CD4-positive, alpha-beta memory T cell (primary cell): ENCODE measurements at regions not wholly inside any gene's neighbourhood (a gene's known extent, or its start where the extent isn't known, plus 50 kb on each side); places are given as distances from the start of the nearest gene placed in this dataset.
A peak's percentile ranks its signal among the peaks of the same experiment; 100 is the strongest.
"Not testable (repeated sequence)": the region's sequence is repeated elsewhere in the genome, so short reads cannot be mapped to it uniquely, and the experiment has no call there.

Source experiments
- CTCF ChIA-PET: fragments of 350-600 bp; sonication (Branson Sonifier 250); formaldehyde crosslinking; loops from one replicate; lab custom pipeline; 2021; ENCODE audit warnings: inconsistent platforms; ENCODE audit not compliant: partially characterized antibody; lab: Charles Lee
- POLR2A ChIA-PET: fragments of 350-600 bp; sonication (Branson Sonifier 250); formaldehyde crosslinking; loops from one replicate; lab custom pipeline; 2021; ENCODE audit not compliant: partially characterized antibody; lab: Charles Lee
- DNase-seq, 5 donors: peaks; one replicate each; pipeline versions ENCODE4 v3.0.0 to v3.0.0-alpha.2; 2020 to 2022; ENCODE audit warnings: mixed read lengths in 1 of 5
- H3K27ac ChIP-seq: one replicate; pipeline ENCODE4 v1.7.0; 2013; ENCODE audit warnings: low read depth, low read length
- H3K27me3 ChIP-seq: 2 replicates; pipeline ENCODE4 v1.7.0; 2013; ENCODE audit warnings: mild to moderate bottlenecking, low read length, moderate library complexity; ENCODE audit not compliant: insufficient read depth
- H3K36me3 ChIP-seq: 2 replicates; pipeline ENCODE4 v1.7.0; 2013; ENCODE audit warnings: mild to moderate bottlenecking, low read length, moderate library complexity; ENCODE audit not compliant: insufficient read depth
- H3K4me1 ChIP-seq: 2 replicates; pipeline ENCODE4 v1.7.0; 2013; ENCODE audit warnings: mild to moderate bottlenecking, low read length, moderate library complexity; ENCODE audit not compliant: insufficient read depth
- H3K4me3 ChIP-seq, 2 donors: one replicate each; pipeline ENCODE4 v1.7.0; 2013; ENCODE audit warnings: low read length in 2 of 2, mild to moderate bottlenecking in 1 of 2
- H3K9me3 ChIP-seq, 2 donors: one replicate each; pipeline ENCODE4 v1.7.0; 2013; ENCODE audit warnings: low read length in 2 of 2, control low read depth in 1 of 2; ENCODE audit not compliant: control insufficient read depth in 1 of 2
- H3K27ac Mint-ChIP-seq, 7 donors: one replicate each; pipeline ENCODE4 v1.8.0; 2020 to 2021; ENCODE audit warnings: mixed read lengths in 7 of 7, mild to moderate bottlenecking in 6 of 7, inconsistent platforms in 3 of 7, moderate library complexity in 3 of 7
- H3K27me3 Mint-ChIP-seq, 2 donors: one replicate each; pipeline ENCODE4 v1.8.0; 2020 to 2021; ENCODE audit warnings: mixed read lengths in 2 of 2
- H3K36me3 Mint-ChIP-seq, 2 donors: one replicate each; pipeline ENCODE4 v1.8.0; 2020 to 2021; ENCODE audit warnings: mixed read lengths in 2 of 2, inconsistent platforms in 1 of 2, mild to moderate bottlenecking in 1 of 2
- H3K4me1 Mint-ChIP-seq, 4 donors: one replicate each; pipeline ENCODE4 v1.8.0; 2020 to 2021; ENCODE audit warnings: mixed read lengths in 4 of 4, mild to moderate bottlenecking in 1 of 4
- H3K4me3 Mint-ChIP-seq, 8 donors: one replicate each; pipeline ENCODE4 v1.8.0; 2020 to 2021; ENCODE audit warnings: mixed read lengths in 8 of 8, mild to moderate bottlenecking in 7 of 8, moderate library complexity in 6 of 8, inconsistent platforms in 3 of 8
- H3K9me3 Mint-ChIP-seq, 8 donors: one replicate each; pipeline ENCODE4 v1.8.0; 2020 to 2021; ENCODE audit warnings: mixed read lengths in 8 of 8, mild to moderate bottlenecking in 5 of 8, inconsistent platforms in 3 of 8, moderate library complexity in 1 of 8
- intact Hi-C: fragments of 100-400 bp; cut with micrococcal nuclease; formaldehyde crosslinking; loops from one replicate; pipeline ENCODE4 v1.15.1; 2023

GRCh38 chr7:85262891-85263290 is 76.0 kb upstream of the SEMA3D start:
- H3K27ac Mint-ChIP-seq: no peak overlapping the region
- H3K27me3 Mint-ChIP-seq: no peaks in the 10 kb centered on the region
- Histone ChIP-seq H3K4me1 (no peaks in the 10 kb centered on the region), H3K4me3 (no peak overlapping the region), H3K36me3 (no peaks in the 10 kb centered on the region), H3K27me3 (no peaks in the 10 kb centered on the region), H3K9me3 (no peaks in the 10 kb centered on the region), H3K27ac (no peak overlapping the region)
- peaks cover 0 to 16% (median 4%) of the 10 kb centered on the region in 8 donors for H3K9me3 Mint-ChIP-seq
- no peaks in the 10 kb centered on the region for H3K36me3 Mint-ChIP-seq
- no peak overlapping the region for H3K4me3 Mint-ChIP-seq
- ChIA-PET POLR2A (no interaction called here), CTCF (no interaction called here)
- intact Hi-C loops: no loop called here
- H3K4me1 Mint-ChIP-seq: no peaks in the 10 kb centered on the region
- no peak for DNase-seq

- H3K36me3 Mint-ChIP-seq: no peaks in the 10 kb centered on the region
- H3K36me3 ChIP-seq: no peaks in the 10 kb centered on the region
- H3K4me3 ChIP-seq: no peak overlapping the region
- H3K4me1 ChIP-seq: no peaks in the 10 kb centered on the region
- H3K4me3 Mint-ChIP-seq: no peak overlapping the region
- H3K4me1 Mint-ChIP-seq: no peaks in the 10 kb centered on the region
- POLR2A ChIA-PET: no interaction called here
- intact Hi-C loops: no loop called here
- H3K9me3 Mint-ChIP-seq: peaks cover 2 to 23% (median 4%) of the 10 kb centered on the region in 8 donors
- CTCF ChIA-PET: no interaction called here
- no peak overlapping the region for H3K27ac ChIP-seq
- no peaks in the 10 kb centered on the region for H3K27me3 ChIP-seq
- H3K9me3 ChIP-seq: no peaks in the 10 kb centered on the region
- DNase-seq: no peak
- no peak overlapping the region for H3K27ac Mint-ChIP-seq
- H3K27me3 Mint-ChIP-seq: no peaks in the 10 kb centered on the region
Observed at GRCh38 chr7:85261336-85261735, 74.5 kb upstream of the SEMA3D start.

GRCh38 chr7:85249787-85250186 is 62.9 kb upstream of the SEMA3D start:
- H3K9me3 ChIP-seq, H3K4me3 ChIP-seq, H3K27me3 Mint-ChIP-seq, H3K27me3 ChIP-seq, CTCF ChIA-PET, H3K36me3 Mint-ChIP-seq, H3K27ac Mint-ChIP-seq, H3K27ac ChIP-seq, DNase-seq, H3K4me3 Mint-ChIP-seq, POLR2A ChIA-PET, intact Hi-C loops, H3K4me1 Mint-ChIP-seq, H3K36me3 ChIP-seq, H3K4me1 ChIP-seq: not testable (repeated sequence)
- H3K9me3 Mint-ChIP-seq: peaks cover 0 to 18% (median 2%) of the 10 kb centered on the region in 8 donors

- Histone ChIP-seq H3K4me3 (no peak overlapping the region), H3K27ac (no peak overlapping the region), H3K9me3 (no peaks in the 10 kb centered on the region), H3K27me3 (no peaks in the 10 kb centered on the region), H3K4me1 (no peaks in the 10 kb centered on the region), H3K36me3 (no peaks in the 10 kb centered on the region)
- no peaks in the 10 kb centered on the region for H3K27me3 Mint-ChIP-seq
- intact Hi-C loops: no loop called here
- DNase-seq: no peak
- peaks cover 0 to 10% (median 5%) of the 10 kb centered on the region in 8 donors for H3K9me3 Mint-ChIP-seq
- no peak overlapping the region for H3K4me3 Mint-ChIP-seq
- ChIA-PET CTCF (no interaction called here), POLR2A (no interaction called here)
- no peaks in the 10 kb centered on the region for H3K4me1 Mint-ChIP-seq
- H3K36me3 Mint-ChIP-seq: no peaks in the 10 kb centered on the region
- H3K27ac Mint-ChIP-seq: no peak overlapping the region
Observed at GRCh38 chr7:85239109-85239508, 52.3 kb upstream of the SEMA3D start.

GRCh38 chr7:85237721-85238120 is 50.9 kb upstream of the SEMA3D start:
- H3K4me3 Mint-ChIP-seq: peak overlapping the region in 1 of 8 donors; percentile 37
- H3K36me3 ChIP-seq: no peaks in the 10 kb centered on the region
- no peaks in the 10 kb centered on the region for H3K27me3 Mint-ChIP-seq
- H3K27ac Mint-ChIP-seq: no peak overlapping the region
- DNase-seq: no peak
- H3K4me1 Mint-ChIP-seq: no peaks in the 10 kb centered on the region
- POLR2A ChIA-PET: no interaction called here
- H3K4me3 ChIP-seq: no peak overlapping the region
- H3K4me1 ChIP-seq: no peaks in the 10 kb centered on the region
- CTCF ChIA-PET: no interaction called here
- no peaks in the 10 kb centered on the region for H3K27me3 ChIP-seq
- H3K9me3 Mint-ChIP-seq: peaks cover 0 to 10% (median 5%) of the 10 kb centered on the region in 8 donors
- no peak overlapping the region for H3K27ac ChIP-seq
- H3K9me3 ChIP-seq: no peaks in the 10 kb centered on the region
- no peaks in the 10 kb centered on the region for H3K36me3 Mint-ChIP-seq
- intact Hi-C loops: no loop called here
